Transverse colon (tissue), 4 donors: ENCODE measurements at regions not wholly inside any gene's neighbourhood (a gene's known extent, or its start where the extent isn't known, plus 50 kb on each side); places are given as distances from the start of the nearest gene placed in this dataset.

Experiments
- DNase-seq: peaks from one replicate; pipeline ENCODE4 v3.0.0-alpha.2; 2019
- H3K27ac ChIP-seq, 4 donors: fragments of 200-600 bp; sonication (generic); 2 replicates each; pipeline ENCODE4 v1.5.1; 2016 to 2018; ENCODE audit warnings: inconsistent platforms in 4 of 4
- H3K27me3 ChIP-seq: fragments of 200-600 bp; sonication (generic); 2 replicates; pipeline ENCODE4 v1.5.1; 2017; ENCODE audit warnings: inconsistent platforms
- H3K36me3 ChIP-seq, 4 donors: fragments of 200-600 bp; sonication (generic); 2 replicates each; pipeline ENCODE4 v1.5.1; 2017 to 2019; ENCODE audit warnings: inconsistent platforms in 4 of 4
- H3K4me1 ChIP-seq, 4 donors: fragments of 200-600 bp; sonication (generic); 2 replicates each; pipeline ENCODE4 v1.5.1; 2017 to 2020; ENCODE audit warnings: inconsistent platforms in 4 of 4
- H3K4me3 ChIP-seq, 4 donors: fragments of 200-600 bp; sonication (generic); 1 replicate in 1 of 4; 2 replicates in 3 of 4; pipeline versions ENCODE4 v1.5.1 to v1.6.1; 2017 to 2019; ENCODE audit warnings: inconsistent platforms in 4 of 4
- H3K9me3 ChIP-seq, 2 donors: fragments of 200-600 bp; sonication (generic); 2 replicates each; pipeline ENCODE4 v1.5.1; 2017 to 2019; ENCODE audit warnings: inconsistent platforms in 2 of 2
- CTCF ChIP-seq, 5 experiments: fragments of 200-600 bp in 3 of 5; fragments of 450-650 bp in 2 of 5; sonication (generic) in 3 of 5; IDR thresholded peaks; 1 replicate in 2 of 5; 2 replicates in 3 of 5; pipeline ENCODE4 v1.5.1; 2016 to 2017; ENCODE audit warnings: antibody characterized with exemption in 5 of 5, inconsistent platforms in 3 of 5, mild to moderate bottlenecking in 2 of 5, moderate library complexity in 1 of 5
- EP300 ChIP-seq: sonication (generic); formaldehyde crosslinking; IDR thresholded peaks from one replicate; pipeline ENCODE4 v1.6.1; 2017; ENCODE audit warnings: antibody characterized with exemption, low read depth
- POLR2A ChIP-seq: fragments of 450-650 bp; IDR thresholded peaks from one replicate; pipeline ENCODE4 v1.6.1; 2016; ENCODE audit warnings: antibody characterized with exemption, mild to moderate bottlenecking, moderate library complexity
- POLR2AphosphoS5 ChIP-seq, 3 donors: sonication (generic); formaldehyde crosslinking; IDR thresholded peaks; one replicate each; pipeline ENCODE4 v1.6.1; 2016; ENCODE audit warnings: antibody characterized with exemption in 3 of 3
- WGBS, 2 donors: methylation state at CpG; one replicate each; pipeline ENCODE4 v1.1.5; 2018; ENCODE audit warnings: low coverage in 1 of 2; 5-methylcytosine and 5-hydroxymethylcytosine counted together
- in situ Hi-C, 4 donors: fragments of 200-750 bp; cut with MboI; loops; one replicate each; pipeline versions ENCODE4 v1.15.0 to v1.15.1; 2017; ENCODE audit warnings: low sequenced_read_pairs in 3 of 4, low pct_ligation_motif_present in 1 of 4, low pct_unique_long_range_greater_than_20kb in 1 of 4
- intact Hi-C: fragments of 100-400 bp; cut with DNase I; formaldehyde crosslinking; loops from one replicate; pipeline ENCODE4 v1.15.1; 2023; ENCODE audit warnings: low total_unique reads

DNA sequence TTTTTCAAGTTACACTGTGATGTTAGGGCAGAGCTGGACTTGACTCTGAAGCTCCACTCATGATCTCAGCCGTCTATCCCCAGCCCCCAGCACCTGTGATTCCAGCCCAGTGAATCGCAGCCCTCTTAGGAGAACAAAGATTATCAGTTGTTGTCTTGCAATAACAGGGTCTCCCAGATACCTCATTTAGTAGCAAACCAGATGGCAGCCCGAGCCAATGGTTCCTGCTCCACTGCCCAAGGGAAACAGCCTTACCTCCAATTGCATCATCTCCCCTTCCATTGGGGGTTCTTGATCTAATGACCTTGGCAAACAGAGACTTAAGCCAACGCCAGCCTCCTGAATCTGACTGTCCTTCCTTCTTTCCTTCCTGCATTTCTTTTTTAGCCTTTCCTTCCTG lies 371.2 kb downstream of the BCL11B start:
- 67 to 75% methylated on average over 1 to 4 of the region's 4 CpGs for WGBS, 2 donors

GRCh38 chr14:98901511-98902205 lies 370.3 kb downstream of the BCL11B start:
- 94% methylated on average over 16 of the region's 16 CpGs; no CpG with 5 or more reads in 1 of the 2 donors for WGBS, 2 donors
- peaks cover 0 to 3% (median 0%) of the 10 kb centered on the region in 4 donors for H3K4me1 ChIP-seq
- in situ Hi-C loops, result no loop called here
- no peaks in the 10 kb centered on the region for H3K36me3 ChIP-seq
- no peak for DNase-seq
- intact Hi-C loops, result no loop called here
- no peak overlapping the region for H3K27ac ChIP-seq
- no peak for TF ChIP-seq EP300
- no peak for TF ChIP-seq POLR2A
- no peak overlapping the region for H3K4me3 ChIP-seq
- H3K9me3 ChIP-seq, result no peaks in the 10 kb centered on the region
- peaks cover 2% of the 10 kb centered on the region for H3K27me3 ChIP-seq

More for the DNA sequence above, 371.2 kb downstream of the BCL11B start:
- H3K4me3 ChIP-seq, result no peak overlapping the region
- TF ChIP-seq POLR2AphosphoS5 (IDR thresholded peaks at IDR 0.05) (no peak), EP300 (no peak), POLR2A (no peak), CTCF (IDR thresholded peaks at IDR 0.05) (no peak)
- DNase-seq, result no peak
- H3K27me3 ChIP-seq, result peaks cover 2% of the 10 kb centered on the region
- no peaks in the 10 kb centered on the region for H3K4me1 ChIP-seq
- no peak overlapping the region for H3K27ac ChIP-seq
- in situ Hi-C loops (no loop called here), intact Hi-C loops (no loop called here)
- no peaks in the 10 kb centered on the region for H3K9me3 ChIP-seq
- no peaks in the 10 kb centered on the region for H3K36me3 ChIP-seq

GRCh38 chr14:98903371-98903770 lies 368.6 kb downstream of the BCL11B start:
- Histone ChIP-seq H3K9me3 (no peaks in the 10 kb centered on the region), H3K27ac (no peak overlapping the region), H3K4me3 (no peak overlapping the region), H3K4me1 (peaks cover 0 to 3% (median 0%) of the 10 kb centered on the region in 4 donors), H3K36me3 (no peaks in the 10 kb centered on the region), H3K27me3 (peaks cover 2% of the 10 kb centered on the region)
- in situ Hi-C loops (no loop called here), intact Hi-C loops (no loop called here)
- TF ChIP-seq POLR2AphosphoS5 (IDR thresholded peaks at IDR 0.05) (no peak), EP300 (no peak), POLR2A (no peak), CTCF (IDR thresholded peaks at IDR 0.05) (no peak)
- DNase-seq, result no peak
- 68% methylated on average over 2 of the region's 2 CpGs; no CpG with 5 or more reads in 1 of the 2 donors for whole genome bisulfite sequencing, 2 donors

DNA sequence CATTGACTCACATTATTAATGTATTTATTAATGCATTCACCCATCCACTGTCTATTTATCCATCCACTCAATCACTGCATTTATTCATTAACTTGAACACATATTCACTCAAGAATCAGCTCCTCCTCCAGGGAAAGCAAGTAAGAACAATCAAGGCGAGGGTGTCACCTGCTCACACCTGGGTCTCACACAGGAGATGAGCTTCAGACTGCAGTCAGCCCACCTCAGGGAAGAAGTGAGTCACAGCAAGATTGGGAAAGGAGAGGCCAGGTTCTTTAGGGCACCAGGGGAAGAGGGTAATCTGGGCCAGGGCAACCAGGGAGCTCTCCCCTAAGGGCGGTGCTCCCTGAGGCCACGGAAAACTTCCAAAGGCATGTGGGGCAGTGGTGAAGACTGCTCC lies 367.3 kb downstream of the BCL11B start:
- WGBS, 2 donors, result 78 to 86% methylated on average over 1 to 3 of the region's 3 CpGs
- intact Hi-C loops, result no loop called here
- no peak overlapping the region for H3K27ac ChIP-seq
- peaks cover 2% of the 10 kb centered on the region for H3K27me3 ChIP-seq
- in situ Hi-C loops, result no loop called here
- peaks cover 0 to 3% (median 0%) of the 10 kb centered on the region in 4 donors for H3K4me1 ChIP-seq
- no peak for TF ChIP-seq CTCF (IDR thresholded peaks at IDR 0.05)
- no peak for TF ChIP-seq EP300
- TF ChIP-seq POLR2AphosphoS5 (IDR thresholded peaks at IDR 0.05), result no peak
- no peaks in the 10 kb centered on the region for H3K36me3 ChIP-seq
- no peak for DNase-seq
- H3K4me3 ChIP-seq, result no peak overlapping the region
- H3K9me3 ChIP-seq, result no peaks in the 10 kb centered on the region
